ENCODE measurements at regions not wholly inside any gene's neighbourhood (a gene's known extent, or its start where the extent isn't known, plus 50 kb on each side); places are given as distances from the start of the nearest gene placed in this dataset.
"Not testable (repeated sequence)": the region's sequence is repeated elsewhere in the genome, so short reads cannot be mapped to it uniquely, and the experiment has no call there.

- DNase-seq (ENCODE audit: low spot score) = no peak
Observed at GRCh38 chr6:897528-898207, 204.7 kb upstream of the EXOC2 start.

GRCh38 chr6:894274-894673 is 201.3 kb upstream of the EXOC2 start:
- DNase-seq (ENCODE audit: low spot score) = no peak

DNA sequence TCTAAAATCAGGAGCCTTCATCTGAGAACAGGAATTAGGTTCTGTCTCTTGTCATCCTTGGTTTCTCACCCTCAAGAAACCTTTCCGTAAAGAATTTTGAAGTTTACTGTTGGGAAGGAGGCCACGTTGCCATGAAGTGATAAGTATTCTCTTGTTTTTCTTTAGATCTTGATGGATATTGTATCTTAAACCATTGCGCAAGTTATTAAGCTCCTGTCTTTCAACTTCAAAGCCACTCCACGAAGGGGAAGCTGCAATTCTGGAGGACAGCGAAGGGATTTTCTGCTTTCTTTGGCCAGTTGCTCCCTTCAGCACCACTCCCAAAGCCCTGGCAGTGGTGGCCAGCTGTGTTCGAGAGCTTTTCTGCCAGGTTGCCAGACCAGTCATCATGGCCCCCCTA is 198.1 kb upstream of the EXOC2 start:
- DNase-seq (ENCODE audit: low spot score) = no peak

DNA sequence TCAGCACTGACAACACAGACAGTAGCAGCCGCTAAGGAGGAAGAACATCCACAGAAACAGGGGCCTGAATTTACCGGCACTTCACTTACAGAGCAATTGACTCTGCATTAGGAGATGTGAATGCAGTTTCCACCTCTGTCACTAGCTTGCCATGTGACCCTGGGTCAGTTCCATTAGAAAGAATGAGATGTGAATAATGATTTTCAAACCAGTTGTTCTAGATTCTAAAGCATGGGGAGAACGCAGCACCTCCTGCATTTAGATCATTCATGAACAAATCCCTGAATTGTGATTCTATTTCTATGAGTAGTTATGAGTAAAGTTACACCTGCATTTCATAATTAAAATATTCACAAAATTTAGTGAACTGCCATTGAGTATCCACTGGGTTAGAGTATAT is 197.3 kb upstream of the EXOC2 start:
- no peak for DNase-seq (ENCODE audit: low spot score)

DNA sequence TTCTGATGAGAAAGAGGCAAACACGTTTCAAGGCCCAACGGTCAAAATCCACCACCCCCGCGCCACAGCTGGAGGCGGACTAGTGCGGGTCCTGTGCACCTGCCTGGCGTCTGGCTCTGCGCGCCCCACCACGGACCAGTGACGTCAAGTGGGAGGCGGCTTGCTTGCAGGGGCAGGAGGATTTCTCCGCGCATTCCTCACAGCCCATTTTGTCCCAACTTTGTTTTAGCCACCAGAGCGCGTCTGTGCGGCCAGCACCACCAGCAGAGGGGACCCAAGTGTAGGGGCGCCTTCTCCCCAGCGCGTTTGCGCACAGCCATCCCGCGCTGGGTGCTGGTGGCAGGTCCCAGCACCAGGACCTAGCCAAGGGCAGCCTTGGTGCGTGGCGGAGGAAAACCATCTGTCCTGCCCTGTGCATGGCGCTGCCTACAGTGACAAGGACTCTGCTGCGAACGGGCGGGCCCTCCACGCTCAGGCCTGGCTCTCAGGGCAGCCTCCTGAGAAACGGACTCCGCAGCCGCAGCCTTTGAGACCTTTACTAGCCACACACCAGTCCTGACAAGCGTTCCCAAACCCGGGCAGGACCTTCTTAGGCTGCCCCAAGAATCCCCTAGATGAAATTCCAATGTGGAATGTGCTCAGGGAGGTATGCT is 194.8 kb upstream of the EXOC2 start:
- no peak for DNase-seq (ENCODE audit: low spot score)

DNA sequence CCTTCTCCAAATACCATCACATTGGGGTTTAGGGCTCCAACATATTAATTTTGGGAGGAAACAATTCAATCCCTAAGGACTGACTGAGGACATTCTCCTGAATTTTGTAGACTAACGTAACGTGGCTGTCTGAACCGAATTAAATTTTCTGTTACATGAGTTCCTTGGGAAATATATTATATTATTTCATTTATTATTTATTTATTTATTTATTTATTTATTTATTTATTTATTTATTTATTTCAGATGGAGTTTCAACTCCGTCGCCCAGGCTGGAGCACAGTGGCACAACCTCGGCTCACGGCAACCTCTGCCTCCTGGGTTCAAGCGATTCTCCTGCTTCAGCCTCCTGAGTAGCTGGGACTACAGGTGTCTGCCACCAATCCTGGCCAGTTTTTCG is 193.2 kb upstream of the EXOC2 start:
- not testable (repeated sequence) for DNase-seq (ENCODE audit: low spot score)

DNA sequence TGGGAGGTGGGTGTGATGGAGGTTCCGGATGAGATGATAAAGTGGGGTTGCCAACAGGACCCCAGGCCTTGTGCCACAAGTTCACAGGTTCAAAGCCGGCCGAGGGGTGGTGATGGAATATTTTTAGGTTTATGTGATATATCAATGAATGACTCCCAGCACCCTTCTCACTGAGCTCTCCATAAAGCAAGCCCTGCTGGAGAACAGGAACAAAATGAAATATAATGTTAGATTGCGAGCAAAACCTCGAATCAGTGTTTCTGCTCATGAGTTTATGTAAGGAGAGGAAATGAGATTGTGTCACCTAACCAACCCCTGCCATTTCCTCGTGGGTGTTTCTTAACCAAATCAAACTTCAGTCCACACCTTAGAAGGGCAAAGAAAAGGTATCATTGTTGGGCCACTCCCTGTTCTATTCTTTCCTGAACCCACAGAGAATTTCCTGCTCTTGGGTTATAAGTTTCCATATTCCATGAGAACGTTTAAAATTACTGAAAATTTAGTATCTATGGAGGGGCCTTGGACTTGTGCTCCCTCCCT is 192.2 kb upstream of the EXOC2 start:
- DNase-seq (ENCODE audit: low spot score) = no peak

DNA sequence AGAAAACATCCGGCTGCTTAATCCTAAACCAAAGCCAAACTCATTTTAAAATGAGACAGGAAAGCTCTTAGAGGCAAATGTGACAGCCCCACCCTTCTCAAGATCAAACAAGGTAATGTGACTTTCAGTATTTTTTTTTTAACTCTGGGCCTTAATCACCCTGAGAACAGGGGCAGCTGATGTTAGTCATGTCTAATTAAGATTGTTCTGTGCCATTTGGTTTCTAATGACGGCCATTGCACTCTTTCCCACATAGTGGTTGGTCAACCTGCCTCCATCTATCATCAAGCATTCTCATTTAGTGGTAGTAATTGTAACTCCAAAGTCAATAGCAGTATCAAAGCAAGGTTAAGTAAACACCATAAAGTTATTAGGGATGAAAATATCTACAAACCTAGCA is 191.6 kb upstream of the EXOC2 start:
- no peak for DNase-seq (ENCODE audit: low spot score)

- DNase-seq (ENCODE audit: low spot score) = no peak
Observed at GRCh38 chr6:882084-882598, 189.2 kb upstream of the EXOC2 start.

DNA sequence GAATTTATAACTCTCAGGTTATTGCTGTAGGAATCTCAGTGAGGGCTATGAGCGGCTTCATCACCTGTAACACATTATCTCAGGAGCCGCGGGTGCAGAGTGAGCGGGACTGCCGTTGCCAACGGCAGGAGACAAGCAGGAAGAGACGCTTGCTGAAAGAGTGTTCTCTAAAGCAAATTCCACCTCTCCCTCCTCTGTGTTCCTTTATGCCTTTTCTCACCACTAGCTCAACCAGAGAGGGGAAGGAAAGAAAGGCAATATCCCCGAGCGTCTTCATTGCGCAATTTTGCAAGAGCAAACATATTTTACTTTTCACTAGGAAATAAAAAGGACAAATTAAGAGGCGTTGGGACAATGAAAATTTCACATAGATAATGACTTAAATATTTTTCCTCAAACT is 185.2 kb upstream of the EXOC2 start:
- no peak for DNase-seq (ENCODE audit: low spot score)

DNA sequence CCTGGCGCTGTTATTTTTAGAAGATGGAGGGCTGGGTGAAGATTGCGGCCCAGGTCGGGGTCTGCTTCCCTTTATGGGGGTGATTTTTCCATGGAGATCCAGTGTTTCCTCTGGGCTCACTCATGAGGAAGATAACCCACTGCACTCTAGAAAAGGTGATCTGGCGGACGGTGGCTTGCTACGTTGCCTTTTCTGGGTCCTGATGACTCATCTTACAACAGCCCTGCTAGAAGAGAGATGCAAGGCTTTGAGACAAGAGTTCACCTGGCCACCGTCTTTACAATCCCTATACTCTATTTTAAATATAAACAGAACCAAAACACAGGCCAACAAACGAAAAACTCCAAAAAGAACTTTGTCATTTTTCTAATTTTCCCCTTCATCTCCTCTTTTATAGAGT is 182.1 kb upstream of the EXOC2 start:
- DNase-seq (ENCODE audit: low spot score) = no peak

- DNase-seq (ENCODE audit: low spot score) = no peak
Observed at GRCh38 chr6:872570-873125, 179.7 kb upstream of the EXOC2 start.

GRCh38 chr6:871503-871902 is 178.6 kb upstream of the EXOC2 start:
- no peak for DNase-seq (ENCODE audit: low spot score)

DNA sequence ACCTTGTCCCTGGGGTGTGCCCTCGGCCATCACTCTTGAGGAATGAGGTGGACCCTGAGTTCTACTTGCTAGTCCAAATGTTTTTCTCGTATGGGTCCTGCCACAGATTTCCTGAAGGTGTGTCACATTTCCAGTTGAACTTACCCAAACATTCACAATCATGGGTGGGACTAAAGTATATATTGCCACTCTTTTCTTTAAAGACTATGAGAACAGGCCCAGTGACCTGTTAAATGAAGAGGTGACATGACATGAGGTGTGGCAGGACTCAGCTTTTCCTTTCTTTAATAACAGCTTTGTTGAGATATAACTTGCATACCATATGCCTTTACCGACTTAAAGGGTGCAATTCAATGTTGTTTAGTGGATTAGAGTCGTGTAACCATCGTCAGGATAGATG is 177.2 kb upstream of the EXOC2 start:
- no peak for DNase-seq (ENCODE audit: low spot score)

DNA sequence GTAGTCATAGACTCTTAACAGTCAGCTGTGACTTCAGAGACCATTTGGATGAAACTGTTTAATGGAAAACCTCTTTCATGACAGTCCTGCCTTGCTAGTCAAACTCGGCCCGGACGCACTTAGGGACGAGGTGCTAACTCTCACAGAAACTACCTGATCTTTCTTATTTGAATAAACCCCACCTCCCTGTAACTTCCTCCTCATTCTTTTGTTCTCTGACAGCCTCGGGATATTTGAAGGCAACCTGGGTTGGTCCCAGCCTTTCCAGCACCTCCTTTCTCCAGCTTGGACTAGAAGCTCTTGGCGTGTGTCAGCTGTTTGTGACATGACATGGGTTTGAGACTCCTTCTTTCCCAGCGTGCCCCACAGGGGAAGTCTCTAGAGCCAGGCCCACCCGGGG is 175.3 kb upstream of the EXOC2 start:
- DNase-seq (ENCODE audit: low spot score) = no peak

DNA sequence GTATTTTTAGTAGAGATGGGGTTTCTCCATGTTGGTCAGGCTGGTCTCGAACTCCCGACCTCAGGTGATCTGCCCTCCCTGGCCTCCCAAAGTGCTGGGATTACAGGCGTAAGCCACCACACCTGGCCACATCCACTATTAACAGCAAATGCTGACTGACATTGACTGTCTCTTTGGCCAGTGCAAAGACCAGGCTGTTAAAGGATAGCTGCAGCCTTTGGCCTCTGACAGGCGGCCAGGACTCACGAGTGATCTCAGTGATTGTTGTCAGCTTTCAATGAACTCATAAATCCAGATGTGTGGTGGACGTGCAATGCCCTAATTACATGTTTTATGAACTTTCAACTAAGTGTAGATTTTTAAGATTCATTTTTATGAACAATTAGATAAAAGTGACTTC is 174.4 kb upstream of the EXOC2 start:
- DNase-seq (ENCODE audit: low spot score) = no peak

- DNase-seq (ENCODE audit: low spot score) = no peak
Observed at GRCh38 chr6:866316-866715, 173.4 kb upstream of the EXOC2 start.

GRCh38 chr6:865846-866245 is 172.9 kb upstream of the EXOC2 start:
- DNase-seq (ENCODE audit: low spot score) = no peak

GRCh38 chr6:863831-864230 is 170.9 kb upstream of the EXOC2 start:
- no peak for DNase-seq (ENCODE audit: low spot score)

DNA sequence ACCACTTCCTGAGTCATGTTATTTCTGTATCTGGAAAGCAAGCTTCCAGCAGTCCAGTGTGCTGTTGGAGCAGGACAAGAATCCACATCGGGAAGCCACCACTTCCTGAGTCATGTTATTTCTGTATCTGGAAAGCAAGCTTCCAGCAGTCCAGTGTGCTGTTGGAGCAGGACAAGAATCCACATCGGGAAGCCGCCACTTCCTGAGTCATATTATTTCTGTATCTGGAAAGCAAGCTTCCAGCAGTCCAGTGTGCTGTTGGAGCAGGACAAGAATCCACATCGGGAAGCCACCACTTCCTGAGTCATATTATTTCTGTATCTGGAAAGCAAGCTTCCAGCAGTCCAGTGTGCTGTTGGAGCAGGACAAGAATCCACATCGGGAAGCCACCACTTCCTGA is 170.2 kb upstream of the EXOC2 start:
- not testable (repeated sequence) for DNase-seq (ENCODE audit: low spot score)

- DNase-seq (ENCODE audit: low spot score) = no peak
Observed at GRCh38 chr6:859936-860335, 167.0 kb upstream of the EXOC2 start.

- DNase-seq (ENCODE audit: low spot score) = no peak
Observed at GRCh38 chr6:854406-855118, 161.6 kb upstream of the EXOC2 start.

- not testable (repeated sequence) for DNase-seq (ENCODE audit: low spot score)
Observed at GRCh38 chr6:852216-852615, 159.3 kb upstream of the EXOC2 start.

Measured in CD4-positive, alpha-beta T cell treated with Interleukin-15 for 4 hours (primary cell).